HCT116 (cell line): ENCODE measurements at regions not wholly inside any gene's neighbourhood (a gene's known extent, or its start where the extent isn't known, plus 50 kb on each side); places are given as distances from the start of the nearest gene placed in this dataset.

ENCODE experiments used
- CTCF ChIP-seq, 3 experiments: fragments of 200-600 bp in 1 of 3; sonication (generic) in 1 of 3; IDR thresholded peaks in 2 of 3; conservative IDR thresholded peaks in 1 of 3; 2 replicates each; pipeline ENCODE4 v1.5.1; 2012 to 2017; ENCODE audit warnings: low read depth in 2 of 3, low read length in 2 of 3, antibody characterized with exemption in 1 of 3, borderline replicate concordance in 1 of 3, control low read depth in 1 of 3, mild to moderate bottlenecking in 1 of 3, mixed read lengths in 1 of 3, mixed run types in 1 of 3, moderate library complexity in 1 of 3; ENCODE audit not compliant: insufficient read depth in 1 of 3
- EZH2 ChIP-seq: fragments of 200-600 bp; sonication (generic); IDR thresholded peaks from 2 replicates; pipeline ENCODE4 v1.6.1; 2017; ENCODE audit warnings: antibody characterized with exemption, mixed run types
- FOSL1 ChIP-seq: IDR thresholded peaks from 2 replicates; pipeline ENCODE4 v1.6.1; 2012; ENCODE audit warnings: low read depth
- POLR2A ChIP-seq: IDR thresholded peaks from 2 replicates; pipeline ENCODE4 v1.7.0; 2011; ENCODE audit warnings: borderline replicate concordance; ENCODE audit not compliant: insufficient read depth, insufficient read length; ENCODE audit errors: extremely low read depth
- POLR2AphosphoS5 ChIP-seq: IDR thresholded peaks from 2 replicates; pipeline ENCODE4 v1.6.1; 2011; ENCODE audit warnings: mild to moderate bottlenecking, low read depth, low read length, moderate library complexity
- RAD21 ChIP-seq: IDR thresholded peaks from 2 replicates; pipeline ENCODE4 v1.6.1; 2012; ENCODE audit warnings: low read depth, mild to moderate bottlenecking

GRCh38 chr20:51311636-51312479 is 230.7 kb downstream of the NFATC2 start:
- no peak for TF ChIP-seq POLR2AphosphoS5
- no peak for TF ChIP-seq RAD21
- TF ChIP-seq CTCF (IDR thresholded peaks at IDR 0.05 in 2 of 3, conservative IDR thresholded peaks at IDR 0.05 in 1 of 3; ENCODE audit: borderline replicate concordance in 1 of 3, insufficient read depth in 1 of 3, low read depth in 2 of 3, low read length in 2 of 3): no peak
- no peak for TF ChIP-seq FOSL1
- TF ChIP-seq POLR2A: no peak
- TF ChIP-seq EZH2: no peak
